IPS DF 6.9 (cell line): ENCODE measurements at regions not wholly inside any gene's neighbourhood (a gene's known extent, or its start where the extent isn't known, plus 50 kb on each side); places are given as distances from the start of the nearest gene placed in this dataset.

Source experiments
- DNase-seq: peaks from one replicate; pipeline ENCODE4 v3.0.0-alpha.2; 2013; ENCODE audit warnings: low read depth, low spot score
- H3K27ac ChIP-seq: one replicate; pipeline ENCODE4 v1.5.1; 2013; ENCODE audit warnings: low read length, control low read depth
- H3K27me3 ChIP-seq: 2 replicates; pipeline ENCODE4 v1.6.1; 2013; ENCODE audit warnings: mild to moderate bottlenecking, low read length; ENCODE audit not compliant: control insufficient read depth, insufficient read depth
- H3K36me3 ChIP-seq: 2 replicates; pipeline ENCODE4 v1.6.1; 2013; ENCODE audit warnings: low read length; ENCODE audit not compliant: control insufficient read depth, insufficient read depth
- H3K4me1 ChIP-seq: 2 replicates; pipeline ENCODE4 v1.6.1; 2013; ENCODE audit warnings: low read length; ENCODE audit not compliant: control insufficient read depth, insufficient read depth
- H3K4me3 ChIP-seq: 2 replicates; pipeline ENCODE4 v1.5.1; 2013; ENCODE audit warnings: mild to moderate bottlenecking, low read length
- H3K9me3 ChIP-seq: 2 replicates; pipeline ENCODE4 v1.6.1; 2013; ENCODE audit warnings: low read length, inconsistent platforms; ENCODE audit not compliant: control insufficient read depth, insufficient read depth
- WGBS: extraction: QIAGEN DNeasy Blood & Tissue Kit; methylation state at CpG from one replicate; pipeline ENCODE4 v1.1.7; 2013; ENCODE audit warnings: mixed read lengths, missing lambda C conversion rate; ENCODE audit not compliant: insufficient read length, insufficient coverage; 5-methylcytosine and 5-hydroxymethylcytosine counted together

GRCh38 chr1:238226810-238227209, 336.1 kb upstream of the ZP4 start:
- Histone ChIP-seq H3K36me3 (no peaks in the 10 kb centered on the region), H3K27me3 (no peaks in the 10 kb centered on the region), H3K27ac (no peak overlapping the region), H3K9me3 (no peaks in the 10 kb centered on the region), H3K4me1 (no peaks in the 10 kb centered on the region), H3K4me3 (no peak overlapping the region)
- no CpG with 5 or more reads among the region's 2 CpGs for WGBS
- no peak for DNase-seq

GRCh38 chr1:238223076-238223640, 332.4 kb upstream of the ZP4 start:
- Histone ChIP-seq H3K27me3 (no peaks in the 10 kb centered on the region), H3K27ac (no peak overlapping the region), H3K36me3 (no peaks in the 10 kb centered on the region), H3K4me3 (no peak overlapping the region), H3K9me3 (no peaks in the 10 kb centered on the region), H3K4me1 (no peaks in the 10 kb centered on the region)
- no peak for DNase-seq
- no CpG with 5 or more reads among the region's 3 CpGs for WGBS

GRCh38 chr1:238221738-238222137, 331.0 kb upstream of the ZP4 start:
- Histone ChIP-seq H3K4me3 (no peak overlapping the region), H3K9me3 (no peaks in the 10 kb centered on the region), H3K27ac (no peak overlapping the region), H3K36me3 (no peaks in the 10 kb centered on the region), H3K27me3 (no peaks in the 10 kb centered on the region), H3K4me1 (no peaks in the 10 kb centered on the region)
- no peak for DNase-seq
- no CpG with 5 or more reads among the region's 4 CpGs for WGBS

- H3K9me3 ChIP-seq = no peaks in the 10 kb centered on the region
- no CpG with 5 or more reads among the region's 2 CpGs for WGBS
- no peak for DNase-seq
- H3K4me3 ChIP-seq = no peak overlapping the region
- H3K27ac ChIP-seq = no peak overlapping the region
- no peaks in the 10 kb centered on the region for H3K4me1 ChIP-seq
- no peaks in the 10 kb centered on the region for H3K36me3 ChIP-seq
- H3K27me3 ChIP-seq = no peaks in the 10 kb centered on the region
Observed at GRCh38 chr1:238214449-238214848, 323.7 kb upstream of the ZP4 start.

- no peaks in the 10 kb centered on the region for H3K4me1 ChIP-seq
- WGBS = no CpG with 5 or more reads among the region's 2 CpGs
- no peaks in the 10 kb centered on the region for H3K27me3 ChIP-seq
- DNase-seq = no peak
- no peaks in the 10 kb centered on the region for H3K9me3 ChIP-seq
- H3K36me3 ChIP-seq = no peaks in the 10 kb centered on the region
- H3K4me3 ChIP-seq = no peak overlapping the region
- H3K27ac ChIP-seq = no peak overlapping the region
Observed at GRCh38 chr1:238205045-238205662, 314.4 kb upstream of the ZP4 start.

- no peak overlapping the region for H3K4me3 ChIP-seq
- DNase-seq = no peak
- no peaks in the 10 kb centered on the region for H3K27me3 ChIP-seq
- H3K36me3 ChIP-seq = no peaks in the 10 kb centered on the region
- H3K27ac ChIP-seq = no peak overlapping the region
- WGBS = no CpG with 5 or more reads among the region's 2 CpGs
- no peaks in the 10 kb centered on the region for H3K4me1 ChIP-seq
- H3K9me3 ChIP-seq = no peaks in the 10 kb centered on the region
Observed at GRCh38 chr1:238201992-238202391, 311.3 kb upstream of the ZP4 start.

- no peak for DNase-seq
- no peak overlapping the region for H3K4me3 ChIP-seq
- no peak overlapping the region for H3K27ac ChIP-seq
- H3K9me3 ChIP-seq = no peaks in the 10 kb centered on the region
- no peaks in the 10 kb centered on the region for H3K4me1 ChIP-seq
- H3K27me3 ChIP-seq = no peaks in the 10 kb centered on the region
- no peaks in the 10 kb centered on the region for H3K36me3 ChIP-seq
- no CpG with 5 or more reads among the region's 1 CpG for WGBS
Observed at GRCh38 chr1:238199325-238199724, 308.6 kb upstream of the ZP4 start.

GRCh38 chr1:238196516-238196915, 305.8 kb upstream of the ZP4 start:
- no peaks in the 10 kb centered on the region for H3K4me1 ChIP-seq
- no peak overlapping the region for H3K27ac ChIP-seq
- no peaks in the 10 kb centered on the region for H3K27me3 ChIP-seq
- H3K9me3 ChIP-seq = no peaks in the 10 kb centered on the region
- H3K36me3 ChIP-seq = no peaks in the 10 kb centered on the region
- no peak for DNase-seq
- H3K4me3 ChIP-seq = no peak overlapping the region
- WGBS = no CpG with 5 or more reads among the region's 1 CpG

- no CpG with 5 or more reads among the region's 1 CpG for WGBS
- no peak overlapping the region for H3K27ac ChIP-seq
- no peaks in the 10 kb centered on the region for H3K27me3 ChIP-seq
- H3K4me1 ChIP-seq = no peaks in the 10 kb centered on the region
- no peak overlapping the region for H3K4me3 ChIP-seq
- H3K9me3 ChIP-seq = no peaks in the 10 kb centered on the region
- DNase-seq = no peak
- H3K36me3 ChIP-seq = no peaks in the 10 kb centered on the region
Observed at GRCh38 chr1:238191170-238191569, 300.4 kb upstream of the ZP4 start.

- no peak for DNase-seq
- no peak overlapping the region for H3K4me3 ChIP-seq
- no CpG with 5 or more reads among the region's 3 CpGs for WGBS
- no peaks in the 10 kb centered on the region for H3K4me1 ChIP-seq
- H3K36me3 ChIP-seq = no peaks in the 10 kb centered on the region
- H3K27ac ChIP-seq = no peak overlapping the region
- H3K9me3 ChIP-seq = no peaks in the 10 kb centered on the region
- H3K27me3 ChIP-seq = no peaks in the 10 kb centered on the region
Observed at GRCh38 chr1:238187575-238187949, 296.8 kb upstream of the ZP4 start.

- DNase-seq = no peak
- Histone ChIP-seq H3K4me1 (no peaks in the 10 kb centered on the region), H3K27ac (no peak overlapping the region), H3K9me3 (no peaks in the 10 kb centered on the region), H3K4me3 (no peak overlapping the region), H3K27me3 (no peaks in the 10 kb centered on the region), H3K36me3 (no peaks in the 10 kb centered on the region)
- WGBS = no CpG with 5 or more reads among the region's 4 CpGs
Observed at GRCh38 chr1:238186887-238187574, 296.3 kb upstream of the ZP4 start.
